GM21723 (cell line): ENCODE measurements at regions not wholly inside any gene's neighbourhood (a gene's known extent, or its start where the extent isn't known, plus 50 kb on each side); places are given as distances from the start of the nearest gene placed in this dataset.

Experiments
- ATAC-seq: cut with Tn5 transposase; IDR thresholded peaks from one replicate; pipeline ENCODE4 v1.9.1; 2021; ENCODE audit warnings: mild to moderate bottlenecking, moderate library complexity; ENCODE audit not compliant: unreplicated experiment

DNA sequence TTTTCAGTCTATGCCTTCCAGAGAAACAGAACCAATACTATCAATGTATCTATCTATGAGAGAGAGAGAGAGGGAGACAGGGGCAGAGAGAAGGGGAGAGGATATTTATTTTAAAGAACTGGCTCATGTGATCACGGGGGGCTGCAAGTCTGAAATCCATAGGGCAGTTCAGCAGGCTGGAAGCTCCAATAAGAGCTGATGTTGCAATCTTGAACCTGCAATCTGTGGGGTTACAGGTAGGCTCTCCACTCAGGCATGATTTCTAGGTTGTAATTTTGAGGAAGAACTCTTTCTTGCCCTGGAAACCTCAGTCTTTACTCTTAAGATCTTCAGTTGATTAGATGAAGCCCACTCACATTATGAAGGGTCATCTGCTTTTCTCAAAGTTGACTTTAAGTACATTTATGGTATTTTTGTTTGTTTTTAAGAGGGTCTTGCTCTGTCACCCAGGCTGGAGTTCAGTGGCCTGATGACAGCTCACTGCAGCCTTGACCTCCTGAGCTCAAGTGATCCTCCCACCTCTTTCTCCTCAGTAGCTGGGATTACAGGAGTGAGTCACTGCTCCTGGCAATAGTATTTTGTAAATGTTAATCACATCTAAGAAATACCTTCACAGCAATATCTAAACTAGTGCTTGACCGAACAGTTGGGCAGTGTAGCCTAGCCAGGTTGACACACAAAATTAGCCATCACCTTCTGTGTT, 376.4 kb downstream of the FGF9 start:
- no peak for ATAC-seq

DNA sequence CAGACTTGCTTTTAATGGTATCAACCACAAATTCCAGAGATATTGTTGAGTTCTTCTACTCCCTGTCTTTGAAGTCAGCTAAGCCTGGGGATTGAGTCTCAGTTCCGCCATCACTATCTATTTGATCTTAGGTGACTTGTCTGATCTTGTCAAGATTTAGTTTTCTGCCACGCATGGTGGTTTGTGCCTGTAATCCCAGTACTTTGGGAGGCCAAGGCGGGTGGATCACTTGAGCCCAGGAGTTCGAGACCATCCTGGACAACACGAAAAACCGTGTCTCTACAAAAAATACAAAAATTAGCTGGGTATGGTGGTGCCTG, 376.9 kb downstream of the FGF9 start:
- ATAC-seq = no peak

DNA sequence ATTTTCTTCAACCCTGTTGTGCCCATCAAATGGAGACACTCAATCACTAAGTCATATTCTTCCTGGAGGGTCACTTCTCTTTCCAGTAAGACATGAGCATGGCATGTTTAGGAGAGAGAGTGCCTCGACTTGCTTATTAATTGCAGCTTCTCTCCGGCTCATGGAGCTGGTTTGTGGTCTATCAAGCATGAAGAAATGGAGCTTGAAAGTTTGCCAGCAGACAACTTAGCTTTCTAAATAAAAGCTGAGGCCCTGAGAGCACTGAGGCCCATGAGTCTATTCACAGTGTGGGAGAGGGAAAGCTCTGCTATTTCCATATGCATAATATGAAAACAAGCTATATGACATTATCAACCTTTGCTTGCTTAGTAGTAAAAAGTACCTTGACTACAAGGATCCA, 378.5 kb downstream of the FGF9 start:
- ATAC-seq = no peak

DNA sequence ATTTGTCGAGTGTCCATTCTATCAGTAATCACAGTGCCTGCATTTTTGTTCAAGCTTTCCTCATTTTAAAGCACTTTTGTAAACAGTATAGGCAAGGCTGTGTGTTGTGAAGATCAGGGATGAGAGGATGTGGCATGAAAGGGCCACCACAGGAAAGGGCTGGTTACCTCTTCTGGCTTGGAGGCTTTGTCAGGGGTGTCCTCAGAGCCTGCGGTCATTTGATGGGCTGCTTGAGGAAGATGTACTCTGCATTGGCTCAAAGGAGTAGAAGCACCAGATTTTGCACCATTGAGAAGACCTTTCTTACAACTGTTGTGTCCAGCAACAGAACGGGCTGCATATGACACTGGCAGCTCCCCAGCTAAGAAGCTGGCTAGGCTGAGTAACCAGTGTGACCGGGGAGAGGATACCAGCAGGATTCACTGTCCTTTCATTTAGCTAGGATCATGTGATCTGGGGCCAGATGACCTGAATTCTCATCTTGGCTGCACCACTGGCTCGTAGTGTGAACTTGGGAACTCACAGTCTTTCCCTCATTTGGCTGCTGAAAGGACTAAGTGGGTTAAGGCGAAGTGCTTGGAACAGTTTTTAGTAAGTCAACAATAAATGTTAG, 380.2 kb downstream of the FGF9 start:
- no peak for ATAC-seq

DNA sequence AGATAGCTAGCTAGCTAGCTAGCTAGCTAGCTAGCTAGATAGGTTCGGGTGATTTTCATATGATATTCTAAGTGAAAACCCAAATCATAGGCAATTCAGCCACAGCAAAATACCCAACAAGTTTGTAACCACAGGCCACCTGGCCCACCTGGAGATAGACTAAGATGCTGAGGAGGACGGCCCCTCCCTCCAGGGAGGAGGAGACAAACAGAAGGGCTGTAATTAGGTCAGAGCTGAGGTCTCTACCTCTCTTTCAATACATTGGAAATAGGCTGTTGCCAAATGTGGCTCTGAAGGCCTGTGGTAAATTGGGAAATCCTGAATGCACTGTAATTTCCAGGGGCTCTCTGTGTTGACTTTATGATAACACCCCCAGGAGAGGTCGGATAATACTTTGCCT, 382.2 kb downstream of the FGF9 start:
- ATAC-seq = no peak

DNA sequence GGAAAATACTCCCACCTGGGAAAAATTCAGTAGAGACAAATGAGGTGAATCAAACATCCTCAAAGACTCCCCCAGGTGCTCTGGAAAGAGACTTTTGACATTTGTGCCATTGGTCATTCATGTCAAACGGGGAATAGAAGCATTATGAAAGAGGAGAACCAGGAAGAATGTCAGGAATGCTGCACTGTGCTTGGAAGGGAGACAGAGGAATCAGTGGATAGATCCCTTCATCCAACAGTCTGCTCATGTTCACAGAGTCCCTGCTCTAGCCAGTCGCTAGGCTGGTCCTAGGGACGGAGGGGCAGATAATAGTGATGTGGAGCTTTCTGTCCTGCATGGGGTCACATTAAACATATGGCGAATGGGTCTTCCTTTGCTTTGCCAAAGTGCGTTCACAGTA, 384.4 kb downstream of the FGF9 start:
- ATAC-seq = no peak

DNA sequence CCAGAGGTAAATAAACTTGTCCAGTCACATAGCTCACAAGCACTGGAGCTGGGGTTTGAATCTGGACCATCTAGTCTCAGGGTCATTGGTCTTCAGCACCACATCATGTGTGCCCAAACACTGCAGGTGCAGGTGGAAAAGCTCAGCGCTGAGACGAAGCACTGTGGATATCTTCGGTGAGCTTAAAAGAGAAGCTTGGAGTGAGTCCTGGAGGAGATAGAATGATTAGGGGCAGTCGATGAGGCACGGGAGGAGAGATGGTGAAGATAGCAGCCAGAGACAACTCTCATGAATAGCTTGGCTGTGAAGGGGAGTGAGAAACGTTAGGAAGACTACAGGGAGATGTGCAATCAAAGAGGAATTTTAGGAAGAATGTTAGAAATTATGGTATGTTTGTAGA, 389.3 kb downstream of the FGF9 start:
- no peak for ATAC-seq

DNA sequence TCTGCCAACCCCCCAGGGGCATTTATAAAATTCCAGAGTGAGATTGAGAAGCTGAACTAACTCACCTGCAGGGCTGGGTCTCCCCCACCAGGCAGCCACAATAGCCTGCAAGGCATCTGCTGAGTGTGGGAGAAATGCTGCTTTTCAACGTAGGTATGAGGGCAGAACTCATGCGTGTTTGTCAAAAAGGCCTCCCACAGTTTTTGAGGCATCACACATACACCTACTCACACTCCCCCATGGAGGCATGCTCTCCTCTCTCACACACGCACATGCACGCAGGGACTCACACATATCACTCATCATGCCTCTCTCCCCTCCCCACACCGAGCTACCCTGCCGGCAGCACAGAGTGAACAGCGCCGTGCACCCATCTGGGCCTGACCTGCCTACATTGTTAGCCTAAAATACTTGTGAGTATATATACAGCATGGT, 390.5 kb downstream of the FGF9 start:
- ATAC-seq = peak; percentile 53

DNA sequence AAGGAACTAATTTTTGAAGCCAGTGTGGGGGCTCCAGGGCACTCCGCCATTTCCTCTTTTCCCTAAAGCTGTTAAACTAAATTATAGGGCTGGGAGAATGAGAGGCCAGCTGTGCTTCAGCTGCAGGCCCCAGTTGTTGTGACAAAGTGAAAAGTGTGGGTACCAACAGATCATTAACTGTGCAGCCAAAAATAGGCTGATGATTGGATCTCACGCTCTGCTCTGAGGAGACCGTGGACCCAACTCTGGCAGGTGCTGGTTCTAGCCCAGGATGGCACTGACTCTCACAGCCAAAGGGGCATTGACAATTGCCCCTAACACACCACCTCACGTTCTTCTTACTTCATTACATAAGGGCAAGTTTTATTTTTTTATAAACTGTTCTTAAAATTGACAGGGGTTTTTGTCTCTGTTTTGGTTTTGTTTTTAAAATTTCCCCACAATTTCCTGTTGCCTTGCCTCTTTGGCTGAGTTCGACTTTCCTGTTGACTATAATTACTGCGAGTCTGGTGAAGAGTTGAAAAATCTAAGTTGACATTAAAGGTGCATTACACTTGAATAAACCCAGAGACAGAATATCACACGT, 391.0 kb downstream of the FGF9 start:
- ATAC-seq = peak; percentile 74

DNA sequence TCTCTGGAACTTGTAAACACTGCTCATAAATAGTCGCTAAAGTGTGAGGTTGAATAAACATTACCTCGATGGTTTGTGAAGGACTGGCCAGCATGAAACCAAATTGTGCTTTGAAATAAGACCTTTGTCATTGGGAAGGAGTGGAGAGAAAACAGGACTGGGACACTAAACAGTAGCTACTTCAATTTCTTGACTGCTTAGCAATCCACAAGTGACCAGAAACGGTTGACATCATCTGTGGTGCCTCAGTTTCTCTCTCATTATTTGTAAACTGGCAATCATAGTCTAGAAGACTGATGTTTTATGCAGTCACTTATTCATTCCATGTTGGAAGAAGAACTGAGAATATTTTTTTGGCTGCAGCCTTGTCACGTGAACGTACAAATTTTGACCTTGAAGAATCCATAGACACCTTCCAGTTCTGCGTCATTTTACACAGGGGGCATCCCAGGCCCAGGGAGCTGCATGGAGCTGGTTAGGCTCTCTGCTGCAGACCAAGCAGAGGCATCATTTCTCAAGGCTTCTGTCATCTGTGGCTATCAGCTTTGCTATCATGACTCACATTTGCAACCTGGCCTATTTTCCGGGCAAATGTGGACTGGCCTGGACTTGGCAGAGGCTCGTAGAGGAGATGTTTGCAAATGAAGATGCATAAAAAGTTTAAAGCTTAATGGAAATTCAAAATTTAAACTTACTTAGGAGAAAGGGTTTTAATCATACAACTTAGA, 391.8 kb downstream of the FGF9 start:
- ATAC-seq = no peak

DNA sequence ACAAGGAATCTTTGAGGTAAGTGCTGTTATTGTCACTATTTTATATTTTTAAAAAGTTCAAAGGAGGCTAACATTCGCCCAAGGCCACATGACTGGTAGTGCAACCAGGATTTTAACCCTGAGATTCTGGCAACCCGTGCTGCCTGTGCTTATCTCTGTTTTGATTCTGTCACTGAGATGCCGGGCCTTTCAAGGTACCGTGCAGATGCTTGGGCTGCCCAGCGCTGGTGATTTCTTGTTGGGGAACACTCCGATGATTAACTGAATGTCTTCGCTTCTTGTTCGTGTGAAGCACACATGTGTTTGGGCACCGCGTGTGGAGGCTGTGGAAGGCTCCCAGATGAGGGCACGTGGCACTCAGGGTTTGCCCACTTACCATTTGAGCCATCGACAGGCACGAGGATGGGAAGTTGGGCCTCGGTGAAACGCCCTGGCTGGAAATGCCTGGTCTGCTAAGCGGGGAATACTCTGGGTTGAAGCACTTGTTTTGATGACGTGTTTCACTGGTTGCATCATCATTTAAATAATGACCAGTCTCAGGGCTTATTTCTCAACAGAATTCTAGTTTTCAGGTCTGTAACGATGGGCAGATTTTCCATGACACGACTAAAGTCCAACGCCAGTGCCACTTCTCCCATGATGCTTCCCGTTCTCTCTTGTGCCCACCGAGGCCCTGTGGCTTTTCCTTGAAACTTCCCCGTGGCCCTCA, 392.7 kb downstream of the FGF9 start:
- no peak for ATAC-seq

DNA sequence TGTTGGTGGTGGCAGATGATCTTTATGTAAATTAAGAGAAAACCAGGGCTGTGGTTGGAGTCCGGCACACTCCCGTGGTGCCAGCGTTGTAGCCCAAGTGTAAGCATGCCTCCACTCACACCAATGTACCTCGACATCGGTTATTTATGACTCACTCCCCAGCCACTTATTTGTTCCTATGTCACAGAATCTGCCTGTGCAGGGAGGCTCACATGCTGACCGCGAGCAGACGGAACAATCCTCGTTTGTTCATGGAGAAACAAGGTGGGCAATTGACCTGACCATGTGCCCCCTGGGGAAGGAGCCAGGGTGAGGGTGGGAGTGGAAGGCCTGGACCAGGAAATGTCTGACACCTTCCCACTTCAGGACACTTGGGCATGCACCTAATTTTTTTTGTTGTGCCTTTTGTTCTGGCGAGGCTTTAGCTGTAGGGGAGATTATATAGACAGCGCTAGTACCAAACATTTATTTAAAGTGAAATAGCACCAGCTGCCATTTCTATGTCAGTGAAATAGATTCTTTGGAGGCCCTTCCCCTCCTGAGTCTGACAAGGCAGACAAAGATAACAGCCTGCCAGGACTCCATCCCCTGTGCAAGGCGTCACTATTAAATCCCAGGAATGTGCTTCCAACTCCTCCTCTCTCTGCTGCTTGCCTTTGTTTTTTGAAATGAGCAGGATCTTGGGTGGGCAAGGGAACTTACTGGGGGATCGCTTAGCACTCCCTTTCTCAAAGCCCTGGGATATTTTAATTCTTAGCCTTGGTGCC, 394.2 kb downstream of the FGF9 start:
- ATAC-seq = no peak

DNA sequence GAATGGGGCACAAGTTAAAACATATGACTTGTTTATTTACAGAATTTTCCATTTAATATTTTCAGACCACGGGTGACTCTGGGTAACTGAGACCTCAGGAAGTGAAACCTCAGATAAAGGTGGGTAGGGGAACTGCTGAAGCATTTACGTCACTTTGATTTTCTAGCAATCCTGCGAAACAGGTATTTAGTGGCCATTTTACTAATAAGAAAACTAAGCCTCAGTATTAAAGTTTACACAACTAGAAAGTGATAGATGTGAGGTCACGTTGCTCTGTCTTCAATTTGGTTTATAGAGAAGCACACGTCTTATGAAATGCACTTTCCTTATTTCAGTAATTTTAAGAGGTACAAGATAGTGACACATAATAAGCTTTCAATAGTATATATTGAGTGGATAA, 402.8 kb downstream of the FGF9 start:
- peak; percentile 70 for ATAC-seq

DNA sequence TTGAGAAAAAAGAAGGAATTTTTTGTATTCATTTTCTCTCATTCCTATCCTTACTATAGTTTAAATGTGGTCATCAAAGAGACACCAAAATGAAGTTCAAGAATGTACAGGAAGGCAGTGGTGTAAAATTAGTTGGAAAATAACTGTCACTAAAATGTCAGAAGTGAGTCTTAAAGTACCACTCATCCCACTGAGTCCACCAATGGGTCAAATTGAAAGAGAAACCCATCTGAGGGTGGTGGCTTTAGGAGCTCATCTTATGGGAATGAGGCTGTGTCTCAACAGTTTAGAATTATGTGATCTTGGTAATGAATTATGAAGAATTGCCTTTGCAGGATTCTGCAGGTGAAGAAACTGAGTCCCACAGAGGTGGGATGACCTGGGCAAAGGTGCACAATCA, 403.5 kb downstream of the FGF9 start:
- ATAC-seq = no peak

DNA sequence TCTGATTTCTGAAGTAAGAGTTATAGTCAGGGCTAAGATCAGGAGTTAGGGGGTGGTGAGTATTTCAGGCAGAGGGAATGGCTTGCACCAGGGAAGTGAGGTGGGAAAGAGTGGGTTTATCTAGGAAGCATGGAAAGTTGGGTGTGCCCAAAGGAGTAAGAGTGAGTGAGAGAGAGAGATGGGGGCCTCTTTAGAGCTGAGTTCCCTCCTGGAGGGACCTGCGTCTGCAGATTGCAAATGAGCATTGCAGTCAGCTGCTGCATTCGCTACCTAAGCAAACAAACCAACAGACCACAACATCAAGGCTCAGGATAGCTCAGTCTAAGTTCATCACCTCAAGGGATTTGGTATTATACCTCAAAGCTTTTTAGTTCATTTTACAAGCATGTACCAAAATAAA, 405.8 kb downstream of the FGF9 start:
- ATAC-seq = no peak

DNA sequence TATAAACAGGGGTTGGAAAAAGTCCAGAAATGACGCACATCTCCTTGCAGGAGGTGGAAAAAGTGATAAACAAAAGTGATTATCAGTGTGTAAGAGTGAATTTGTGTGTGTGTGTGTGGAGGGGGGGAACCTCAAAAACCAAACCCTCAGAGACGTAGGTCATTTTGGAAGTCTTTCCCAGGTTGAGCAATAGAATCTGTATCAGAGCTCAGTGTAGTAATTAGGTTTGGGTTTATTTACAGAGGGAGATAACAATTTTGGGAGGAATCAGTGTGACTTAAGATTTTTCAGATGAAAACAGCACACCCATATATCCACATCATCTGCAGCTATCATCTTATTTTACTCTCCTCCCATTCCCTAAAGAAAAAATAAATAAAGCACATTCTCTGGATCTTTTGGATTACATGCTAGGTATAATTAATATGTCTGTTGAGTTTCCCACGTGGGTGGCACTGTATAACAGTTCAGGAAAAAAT, 406.4 kb downstream of the FGF9 start:
- no peak for ATAC-seq

DNA sequence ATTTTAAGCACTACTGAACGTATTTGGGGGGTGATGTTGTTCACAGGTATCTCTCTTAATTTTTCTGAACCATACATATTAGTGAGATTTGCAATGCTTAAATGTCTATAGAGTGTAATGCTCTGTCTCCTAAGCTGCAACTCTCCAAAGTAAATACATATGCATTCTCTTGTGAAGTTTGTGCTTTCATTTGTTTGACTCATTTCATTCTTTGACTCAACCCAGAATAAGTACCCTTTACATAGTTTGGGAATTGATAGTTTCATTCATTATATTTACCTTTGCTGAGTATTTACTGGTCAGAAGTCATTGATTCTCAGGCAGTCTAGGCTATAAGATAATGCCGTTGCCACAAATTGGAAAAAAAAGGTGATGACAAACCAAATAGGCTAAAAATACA, 406.9 kb downstream of the FGF9 start:
- no peak for ATAC-seq

DNA sequence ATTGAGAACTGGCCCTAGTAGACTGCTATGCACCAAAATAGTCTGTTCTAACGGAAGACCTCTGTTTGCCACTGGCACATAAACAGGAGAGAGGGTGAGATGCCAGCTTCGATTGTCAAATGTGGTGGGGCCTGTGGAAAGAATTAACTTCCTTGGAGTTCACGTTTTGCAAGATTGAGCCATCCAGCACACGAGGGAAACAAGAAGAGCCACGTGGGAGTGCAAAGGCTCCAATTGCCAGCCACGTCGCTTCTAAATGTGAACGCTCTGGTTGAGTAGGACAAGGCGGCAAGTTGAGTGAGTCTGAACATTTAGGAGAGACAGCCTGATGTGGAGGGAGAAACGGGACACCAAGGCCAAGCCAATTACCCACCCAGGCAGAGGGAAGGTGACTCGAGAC, 409.1 kb downstream of the FGF9 start:
- ATAC-seq = no peak

DNA sequence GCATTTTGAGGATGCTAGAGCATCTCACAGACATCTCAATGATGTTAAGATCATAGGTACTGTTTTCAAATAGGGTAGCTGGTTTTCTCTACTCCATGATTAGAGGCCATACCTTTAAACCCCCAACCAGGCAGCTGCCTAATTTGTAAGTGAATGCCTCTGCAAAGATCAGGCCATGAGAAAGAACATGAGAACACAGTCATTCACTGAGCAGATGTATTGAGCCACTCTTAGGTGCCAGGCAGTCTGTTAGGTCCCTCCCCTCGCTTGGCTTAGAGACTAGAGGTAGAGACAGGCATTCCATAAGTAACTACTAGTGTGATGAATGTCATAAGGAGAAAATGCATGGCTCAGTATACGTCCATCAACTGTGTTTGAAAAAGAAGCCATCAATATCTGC, 410.0 kb downstream of the FGF9 start:
- no peak for ATAC-seq

DNA sequence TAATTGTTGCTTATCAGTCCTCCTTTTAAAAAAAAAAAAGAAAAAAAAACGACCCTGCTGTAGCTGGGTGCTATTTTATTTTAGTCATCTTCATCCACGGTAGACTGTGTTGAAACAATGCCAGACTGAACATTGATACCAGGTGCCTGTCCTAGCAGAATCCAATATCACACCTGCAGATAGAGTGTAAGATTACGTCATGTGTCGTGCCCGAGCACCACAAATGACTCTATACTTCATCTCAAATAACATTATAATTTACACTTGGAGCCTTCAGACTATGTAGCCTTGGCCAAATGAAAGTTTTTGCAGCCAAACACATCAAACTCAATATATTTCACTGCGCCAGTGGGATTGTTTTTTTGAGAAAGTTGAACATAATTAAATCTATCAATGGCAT, 410.6 kb downstream of the FGF9 start:
- no peak for ATAC-seq

DNA sequence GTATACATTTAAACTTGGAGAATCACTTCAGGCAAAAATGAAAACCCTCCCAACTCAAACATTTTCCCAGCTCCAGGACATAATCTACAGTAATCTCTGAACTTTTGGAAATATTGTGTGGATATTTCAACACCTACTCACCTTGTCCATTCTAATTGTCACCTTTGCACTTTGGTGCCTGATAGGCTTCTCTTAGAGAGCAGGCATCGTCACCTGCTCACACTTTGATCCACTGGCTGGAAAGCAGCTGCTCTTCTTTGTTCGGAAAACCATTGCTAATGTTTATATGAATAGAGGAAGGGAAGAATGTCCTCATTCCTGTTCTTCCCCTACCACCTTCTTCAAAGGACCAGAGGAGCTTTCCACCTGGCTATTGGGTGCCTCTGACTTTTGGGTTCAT, 411.2 kb downstream of the FGF9 start:
- no peak for ATAC-seq
